GM21447 (cell line): ENCODE measurements at regions not wholly inside any gene's neighbourhood (a gene's known extent, or its start where the extent isn't known, plus 50 kb on each side); places are given as distances from the start of the nearest gene placed in this dataset.

Source experiments
- ATAC-seq: cut with Tn5 transposase; IDR thresholded peaks from one replicate; pipeline ENCODE4 v1.9.1; 2021; ENCODE audit not compliant: unreplicated experiment

DNA sequence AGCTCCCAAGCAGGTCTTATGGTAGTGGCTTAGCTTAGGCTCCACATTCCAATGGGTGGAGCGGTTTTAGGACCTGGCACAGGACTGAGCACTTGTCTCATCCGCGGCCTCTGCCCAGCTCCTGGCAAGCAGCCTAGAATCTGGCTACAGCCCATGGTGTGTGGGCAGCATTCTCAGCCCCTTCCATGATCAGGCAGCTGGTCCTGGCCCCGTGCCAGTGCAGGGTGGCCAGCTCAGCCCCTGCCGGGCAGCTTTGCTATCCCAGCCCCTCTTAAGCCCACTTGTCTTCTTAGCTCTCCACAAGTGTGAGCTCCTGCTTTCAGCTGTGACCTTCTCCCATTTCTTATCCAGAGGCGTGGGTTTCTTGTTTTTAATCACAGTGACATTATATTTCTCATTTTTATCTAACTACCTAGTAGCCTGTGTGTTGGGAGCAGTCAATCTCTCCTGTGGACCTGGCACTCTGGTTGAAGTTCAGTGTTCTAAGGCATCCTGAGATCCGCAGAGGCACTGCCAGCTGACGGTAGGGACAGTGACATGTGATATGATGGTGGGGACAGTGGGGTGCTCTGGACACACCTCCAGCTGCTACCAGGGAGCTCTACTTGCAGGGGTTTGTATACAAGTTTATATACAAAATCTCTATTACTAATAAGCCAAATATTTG is 84.5 kb upstream of the PRNP start:
- ATAC-seq, result no peak

DNA sequence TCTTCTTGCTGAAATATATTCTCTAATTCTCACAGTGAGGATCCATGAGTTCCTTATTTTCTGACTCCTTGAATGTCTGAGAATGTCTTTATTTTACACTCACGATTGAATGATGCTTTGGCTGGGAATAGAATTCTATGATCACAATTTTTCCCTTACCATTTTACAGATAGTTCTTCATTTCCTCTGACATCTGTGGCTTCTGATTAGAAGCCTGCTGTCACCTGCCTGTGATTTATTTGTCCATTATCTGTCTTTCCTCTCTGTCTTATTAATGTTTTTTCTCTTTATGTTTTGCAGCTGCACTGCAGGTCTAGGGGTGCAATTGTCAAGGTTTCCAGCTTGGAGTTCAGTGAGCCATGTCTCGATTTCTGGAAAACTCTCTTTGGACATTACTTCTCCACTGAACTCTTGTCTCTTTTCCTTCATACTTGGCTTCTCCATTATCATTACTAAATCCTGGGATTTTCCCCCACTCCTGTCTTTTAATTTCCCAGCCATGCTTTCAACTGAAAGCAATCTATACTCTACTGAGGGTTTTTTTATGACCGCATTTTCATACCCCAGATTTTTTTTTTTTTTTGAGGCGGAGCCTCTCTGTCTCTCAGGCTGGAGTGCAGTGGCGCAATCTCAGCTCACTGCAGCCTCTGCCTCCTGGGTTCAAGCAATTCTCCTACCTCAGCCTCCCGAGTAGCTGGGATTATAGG is 85.8 kb upstream of the PRNP start:
- no peak for ATAC-seq

DNA sequence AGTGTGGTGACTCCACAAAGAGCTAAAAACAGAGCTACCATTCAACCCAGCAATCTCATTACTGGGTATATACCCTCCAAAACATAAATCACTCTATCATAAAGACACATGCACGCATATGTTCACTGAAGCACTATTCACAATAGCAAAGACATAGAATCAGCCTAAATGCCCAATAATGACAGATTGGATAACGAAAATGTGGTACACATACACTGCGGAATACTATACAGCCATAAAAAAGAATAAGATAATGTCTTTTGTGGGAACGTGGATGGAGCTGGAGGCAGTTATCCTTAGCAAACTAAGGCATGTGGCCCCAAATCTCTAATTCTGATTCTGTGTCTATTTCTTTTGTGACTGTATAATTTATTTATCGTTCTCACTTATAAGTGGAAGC is 89.0 kb upstream of the PRNP start:
- no peak for ATAC-seq

DNA sequence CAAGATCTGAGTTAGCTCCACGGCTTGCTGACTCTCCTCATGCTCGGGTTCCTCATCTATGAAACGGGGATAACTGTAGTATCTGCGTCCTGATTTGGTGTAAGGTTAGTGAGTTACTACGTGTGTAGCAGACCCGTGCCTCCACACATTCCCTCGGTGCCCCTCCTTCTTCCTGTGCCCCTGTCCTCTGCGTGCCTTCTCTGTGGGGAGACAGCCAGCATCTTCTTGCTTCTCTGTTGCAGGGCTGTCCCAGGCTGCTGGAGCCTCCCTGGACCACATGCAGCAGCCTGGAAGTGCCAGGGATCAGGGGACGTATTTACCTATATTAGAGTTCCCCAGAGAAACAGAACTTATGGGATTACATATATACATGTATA is 93.1 kb upstream of the PRNP start:
- no peak for ATAC-seq

DNA sequence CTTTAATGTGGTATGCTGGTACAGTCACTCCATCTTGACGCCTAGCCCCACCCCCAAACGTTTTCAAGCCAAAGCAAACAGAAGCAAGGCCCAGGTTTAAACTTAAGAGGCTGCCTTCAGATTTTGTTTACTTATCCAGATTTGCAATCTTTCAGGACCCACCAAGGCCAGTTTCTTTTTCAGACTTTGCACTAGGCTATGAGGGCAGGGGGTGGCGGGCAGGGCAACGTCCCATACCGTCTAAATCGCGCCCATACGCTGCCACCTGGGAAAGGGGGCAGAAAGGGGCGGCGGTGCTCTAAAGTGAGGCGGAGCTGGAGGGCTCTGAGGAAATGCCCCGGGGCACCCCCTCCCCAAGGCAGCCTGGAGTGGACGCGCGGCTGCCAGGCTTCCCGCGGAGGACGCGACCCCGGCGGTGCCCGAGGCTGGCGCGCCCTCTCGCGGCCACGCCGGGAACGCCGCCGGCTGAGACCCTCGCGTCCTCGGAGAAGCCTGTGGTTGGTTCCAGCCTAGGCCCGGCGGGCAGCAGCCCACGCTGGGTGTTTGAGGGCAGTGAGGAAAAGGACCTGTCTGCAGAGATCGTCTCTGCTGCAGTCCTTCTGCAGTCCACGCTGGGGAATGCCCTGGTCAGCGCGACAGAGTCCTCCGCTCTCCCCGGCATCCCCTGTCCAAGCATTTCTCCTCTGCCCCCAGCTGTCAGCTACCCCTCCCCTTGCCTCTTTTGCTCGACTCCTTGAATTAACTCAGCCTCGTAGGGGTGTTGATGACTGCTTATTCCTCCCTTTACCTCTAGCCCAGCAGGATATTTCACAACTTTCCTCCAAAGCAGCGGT is 93.7 kb upstream of the PRNP start:
- ATAC-seq, result no peak

DNA sequence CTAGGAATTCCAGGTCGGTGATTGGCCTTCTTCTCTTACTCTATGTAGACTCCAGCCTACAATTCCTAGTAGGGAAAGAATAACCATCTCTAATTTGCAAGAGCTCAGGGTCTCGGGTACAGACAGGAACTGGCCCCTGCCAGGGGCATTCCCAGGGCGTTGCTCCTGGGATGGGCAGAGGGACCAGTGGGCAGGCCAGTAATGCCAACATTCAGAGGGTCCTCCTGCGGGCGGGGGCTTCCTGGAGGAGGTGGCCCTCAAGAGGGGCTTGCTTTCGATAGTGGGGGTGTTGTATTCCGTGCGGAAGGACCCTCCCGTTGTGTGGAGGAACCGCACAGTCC is 94.3 kb upstream of the PRNP start:
- ATAC-seq, result no peak

DNA sequence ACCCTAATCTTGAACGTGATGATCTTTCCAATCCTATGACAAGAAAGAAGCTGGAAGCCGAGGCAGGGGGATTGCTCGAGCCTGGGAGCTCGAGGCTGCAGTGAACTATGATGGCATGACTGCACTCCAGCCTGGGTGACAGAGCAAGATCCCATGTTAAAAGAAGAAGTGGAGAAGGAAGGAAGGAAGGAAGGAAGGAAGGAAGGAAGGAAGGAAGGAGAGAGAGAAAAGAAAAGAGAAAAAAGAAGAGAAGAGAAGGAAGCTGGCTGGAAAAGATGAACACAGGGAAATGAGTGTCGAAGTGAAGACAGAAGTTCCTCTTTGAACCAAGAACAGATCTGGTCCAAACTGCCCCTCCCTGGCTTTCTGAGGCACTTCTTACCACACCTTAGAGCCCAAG is 100.5 kb upstream of the PRNP start:
- no peak for ATAC-seq

DNA sequence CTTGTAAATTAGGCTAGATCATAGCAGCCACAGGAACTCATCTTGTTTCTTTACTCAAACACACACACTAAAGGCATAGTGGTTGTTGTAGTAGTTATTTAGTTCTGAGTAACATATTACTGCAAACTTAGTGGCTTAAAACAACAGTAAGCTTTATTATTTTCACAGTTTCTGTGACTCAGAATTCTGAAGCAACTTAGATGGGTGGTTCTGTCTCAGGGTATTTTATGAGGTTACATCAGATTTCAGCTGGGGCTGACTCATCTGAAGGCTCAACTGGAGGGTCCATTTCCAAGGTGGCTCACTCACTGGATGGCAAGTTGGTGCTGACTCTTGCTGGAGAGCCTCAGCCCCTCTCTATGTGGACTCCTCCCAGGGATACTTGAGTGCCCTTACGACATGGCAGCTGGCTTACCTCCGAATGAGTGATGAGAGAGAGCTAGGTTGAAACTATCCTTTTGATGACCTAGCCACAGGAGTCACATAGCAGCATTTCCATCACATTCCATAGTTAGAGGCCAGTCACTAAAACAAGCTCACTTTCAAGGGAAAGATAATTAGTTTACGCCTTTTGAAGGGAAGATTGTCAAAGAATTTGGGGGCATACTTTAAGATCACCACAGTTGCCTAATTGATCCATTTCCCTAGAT is 101.0 kb upstream of the PRNP start:
- no peak for ATAC-seq

DNA sequence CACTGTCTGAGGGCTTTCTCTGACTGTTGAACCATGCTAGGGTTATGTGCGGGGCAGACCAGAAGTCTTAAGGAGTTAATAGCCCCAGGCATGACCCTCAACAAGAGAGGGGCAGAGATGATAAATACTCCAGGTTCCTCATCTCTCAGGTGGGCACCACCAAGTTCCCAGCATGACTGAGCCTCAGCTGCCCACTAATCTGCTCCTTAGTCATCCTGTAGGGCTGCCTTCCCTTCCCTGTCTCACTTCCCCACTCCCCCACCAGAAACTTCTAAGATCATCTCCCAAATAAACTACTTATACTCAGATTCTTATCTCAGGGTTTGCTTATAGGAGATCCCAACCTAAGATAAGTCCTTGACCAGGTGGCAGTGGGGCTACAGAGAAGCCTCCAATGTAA is 101.7 kb upstream of the PRNP start:
- ATAC-seq, result no peak

DNA sequence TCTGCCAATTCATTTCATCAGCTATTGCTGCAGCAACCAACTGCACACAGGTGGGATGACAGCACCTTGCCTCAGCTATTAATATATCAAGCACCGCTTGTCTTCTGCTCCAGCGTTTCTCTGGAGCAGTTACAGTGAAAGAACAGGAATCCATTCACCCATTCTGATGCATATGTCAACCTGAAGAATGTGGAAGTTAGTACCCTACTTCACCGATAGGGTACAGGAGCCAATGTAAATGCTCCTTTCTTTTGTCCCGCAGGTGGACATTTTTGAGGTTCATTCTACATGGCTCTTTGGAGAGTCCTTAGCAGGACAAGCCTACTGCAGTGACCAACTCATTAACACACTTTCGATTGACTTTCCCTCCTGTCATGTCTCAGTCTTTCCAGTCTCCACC is 104.4 kb upstream of the PRNP start:
- ATAC-seq, result no peak

DNA sequence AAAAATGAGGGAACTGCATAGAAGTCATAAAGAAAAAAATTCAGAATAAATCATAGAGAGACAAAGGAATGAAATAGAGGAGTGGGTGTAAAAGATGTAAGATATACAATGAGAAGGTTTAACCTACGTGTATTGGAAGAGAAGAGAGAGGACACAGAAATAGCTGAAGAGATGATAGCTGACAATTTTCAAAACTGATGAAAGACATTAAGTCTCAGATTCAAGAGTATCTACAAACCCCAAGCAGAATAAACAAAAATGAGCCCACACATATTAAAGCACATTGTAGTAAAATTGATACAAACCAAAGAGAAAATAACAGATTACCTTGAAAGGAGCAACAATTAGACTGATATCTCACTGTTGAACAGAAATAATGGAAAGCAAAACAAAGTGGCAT is 107.9 kb upstream of the PRNP start:
- ATAC-seq, result no peak

DNA sequence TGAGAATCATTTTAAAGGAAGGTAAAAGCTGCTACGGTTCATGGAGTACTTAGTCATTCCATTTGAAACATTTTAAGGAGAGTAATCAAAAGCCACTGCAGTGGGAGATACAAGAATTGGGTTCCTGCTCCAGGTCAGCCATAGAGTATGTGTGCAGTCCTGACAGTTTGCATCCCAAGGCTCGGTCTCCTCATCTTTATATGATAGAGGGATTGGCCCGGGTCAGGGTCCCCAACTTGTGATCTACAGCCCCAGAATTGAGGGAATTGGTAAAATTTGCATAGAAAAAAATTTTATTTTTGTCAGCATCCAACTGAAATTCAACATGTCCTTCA is 111.9 kb upstream of the PRNP start:
- no peak for ATAC-seq

DNA sequence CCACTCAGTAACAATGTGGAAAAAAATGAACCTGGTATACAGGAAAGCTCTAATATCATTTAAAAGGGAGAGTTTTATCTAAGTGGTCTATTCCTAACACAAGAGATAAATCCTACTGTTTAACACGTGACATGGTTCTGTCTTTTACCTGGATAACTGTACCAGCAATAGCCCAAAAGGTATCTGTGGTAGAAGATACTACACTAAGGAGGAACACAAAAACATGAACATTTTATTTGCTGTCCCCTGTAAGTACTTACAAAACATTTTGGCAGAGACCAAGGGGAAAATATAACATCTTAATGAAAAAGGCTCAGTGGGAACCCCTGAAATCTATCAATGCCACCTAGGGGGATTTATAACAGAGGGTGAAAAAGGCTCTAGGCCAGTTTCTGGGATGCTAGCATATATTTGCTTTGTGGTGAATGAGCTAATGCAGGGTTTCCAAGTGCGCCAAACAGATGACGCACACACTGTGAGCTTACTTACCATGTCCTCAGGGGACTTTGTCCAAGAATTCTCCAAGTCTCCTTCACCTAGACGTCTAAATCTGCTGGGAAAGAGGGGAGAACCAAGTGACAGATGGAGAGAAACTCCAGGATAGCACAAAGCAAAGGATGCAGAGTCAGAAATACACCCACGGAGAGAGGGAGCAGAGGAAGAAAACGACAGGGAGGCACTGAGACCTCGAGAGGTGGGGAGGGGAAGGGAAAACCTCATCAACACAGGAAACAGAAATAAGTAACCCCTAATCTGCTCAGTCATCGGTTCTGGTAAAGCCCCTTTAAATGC is 112.5 kb upstream of the PRNP start:
- ATAC-seq, result no peak

DNA sequence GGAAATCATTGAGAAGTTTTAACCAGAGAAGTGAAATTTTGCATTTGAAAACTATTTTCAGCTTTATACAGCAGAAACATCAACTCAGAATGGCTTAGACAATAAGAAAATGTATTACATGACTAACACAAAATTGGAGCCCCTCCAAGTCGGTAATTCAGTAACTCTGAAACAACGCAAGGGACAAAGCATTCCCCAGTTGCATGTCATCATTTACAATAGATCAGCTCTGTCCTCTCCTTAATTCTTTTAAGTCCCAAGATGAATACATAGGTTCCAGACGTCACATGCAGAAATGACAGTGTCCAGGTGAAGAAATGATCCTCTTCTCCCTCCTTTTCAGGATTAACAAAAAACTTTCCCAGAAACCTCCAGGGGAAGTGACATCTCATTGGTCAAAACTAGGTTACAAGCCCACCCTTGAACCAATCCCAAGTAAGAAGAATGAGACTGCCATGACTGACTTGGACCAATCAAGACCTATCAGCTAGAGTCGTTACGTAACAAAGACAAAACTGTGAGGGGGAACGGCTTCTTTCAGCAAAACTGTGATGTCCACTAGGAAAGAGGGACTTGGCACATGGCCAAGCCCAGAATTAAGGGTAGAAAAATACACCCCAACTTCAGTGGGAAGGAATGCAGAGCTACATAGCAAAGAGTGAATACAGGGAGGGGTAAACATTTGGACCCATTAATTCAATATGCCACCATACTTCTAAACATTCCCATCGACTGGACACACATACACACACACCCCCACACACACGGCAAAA is 114.3 kb upstream of the PRNP start:
- ATAC-seq, result no peak

DNA sequence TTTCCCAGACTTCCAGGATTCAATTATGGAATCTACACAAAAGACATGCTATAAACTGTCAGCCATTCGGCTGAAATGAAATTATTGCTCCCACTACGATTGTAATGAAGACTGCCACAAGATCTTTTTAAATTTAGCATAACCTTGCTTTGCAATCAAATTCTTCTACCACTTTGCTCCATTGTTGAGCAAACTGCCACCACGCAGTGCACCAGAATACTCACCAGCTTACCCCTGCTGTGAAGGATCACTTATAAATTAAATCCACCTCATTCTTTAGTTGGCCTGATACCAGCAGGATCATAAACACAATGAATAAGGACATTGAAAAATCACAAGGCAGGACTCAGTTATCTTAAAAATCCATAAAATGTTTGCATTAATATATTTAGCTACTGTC is 116.4 kb upstream of the PRNP start:
- ATAC-seq, result no peak

DNA sequence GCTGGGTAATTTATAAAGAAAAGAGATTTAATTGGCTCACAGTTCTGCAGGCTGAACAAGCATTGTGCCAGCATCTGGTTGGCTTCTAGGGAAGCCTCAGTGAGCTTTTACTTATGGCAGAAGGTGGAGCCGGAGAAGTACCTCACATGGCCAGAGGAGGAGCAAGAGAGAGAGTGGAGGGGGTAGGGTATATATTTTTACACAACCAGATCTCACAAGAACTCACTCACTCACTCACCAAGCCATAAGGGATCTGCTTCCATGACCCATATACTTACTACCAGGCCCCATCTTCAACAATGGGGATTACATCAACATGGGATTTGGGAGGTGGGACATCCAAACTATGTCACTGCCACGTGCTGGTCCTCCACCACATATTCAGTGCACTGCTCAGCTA is 117.2 kb upstream of the PRNP start:
- no peak for ATAC-seq

DNA sequence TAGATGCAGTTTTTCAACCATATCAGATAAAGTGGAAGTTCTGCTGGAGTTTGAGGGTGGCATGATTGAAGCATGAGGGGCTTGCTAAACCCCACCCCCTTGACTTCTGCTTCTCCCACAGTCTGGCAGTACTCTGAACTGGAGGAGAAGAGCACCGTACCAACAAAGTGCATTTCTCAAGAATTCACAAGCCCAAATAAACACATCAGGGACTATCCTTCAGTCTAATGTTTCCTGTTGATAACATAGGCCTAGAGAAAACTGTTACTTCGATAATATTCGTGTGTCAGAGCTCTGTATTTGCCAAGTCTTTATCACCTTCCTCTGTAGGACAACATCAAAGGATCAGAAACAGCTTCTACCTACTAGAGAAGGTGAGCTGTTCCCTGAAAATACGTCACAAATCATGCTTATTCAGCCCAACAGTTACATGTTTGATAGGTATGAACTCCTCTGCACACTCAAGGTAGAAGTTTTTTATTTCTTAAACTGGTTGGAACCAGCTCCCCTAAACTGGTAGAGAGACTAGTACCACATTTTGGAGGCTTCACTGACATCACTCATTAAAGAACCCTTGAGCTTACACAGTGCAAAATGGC is 117.8 kb upstream of the PRNP start:
- no peak for ATAC-seq

DNA sequence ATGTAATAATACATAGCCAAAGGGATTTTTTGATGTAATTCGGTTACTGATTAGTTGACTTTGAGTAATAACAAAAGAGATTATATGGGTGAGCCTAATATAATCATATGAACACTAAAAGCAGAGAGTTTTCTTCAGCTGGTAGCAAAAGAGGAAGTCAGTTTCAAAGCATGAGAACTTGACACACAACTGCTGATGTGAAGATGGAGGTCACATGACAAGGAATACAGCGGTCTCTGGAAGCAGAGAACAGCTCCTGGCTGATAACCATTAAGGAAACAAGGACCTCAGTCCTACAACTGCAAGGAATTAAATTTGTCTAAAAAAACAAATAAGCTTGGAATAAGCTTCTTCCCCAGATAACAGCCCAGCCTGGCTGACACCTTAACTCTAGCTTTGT is 119.1 kb upstream of the PRNP start:
- no peak for ATAC-seq

DNA sequence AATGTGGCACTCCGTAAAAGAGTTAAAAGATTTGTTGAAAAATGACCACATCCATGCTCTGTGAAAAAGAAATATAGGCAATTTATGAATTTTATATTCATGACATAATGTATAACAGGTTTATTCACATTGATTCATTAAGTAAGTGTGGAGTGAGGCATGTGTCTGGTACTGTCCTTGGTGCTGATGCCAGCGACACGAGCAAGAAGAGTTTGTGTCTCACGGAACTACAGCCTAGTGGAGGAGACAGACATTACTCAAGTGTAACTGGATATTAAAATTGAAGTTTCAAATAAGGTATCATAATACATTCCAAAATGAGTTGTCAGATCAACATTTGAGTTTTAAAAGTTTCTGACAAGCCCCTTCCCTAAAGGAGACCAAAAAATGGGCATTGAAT is 122.7 kb upstream of the PRNP start:
- ATAC-seq, result no peak

DNA sequence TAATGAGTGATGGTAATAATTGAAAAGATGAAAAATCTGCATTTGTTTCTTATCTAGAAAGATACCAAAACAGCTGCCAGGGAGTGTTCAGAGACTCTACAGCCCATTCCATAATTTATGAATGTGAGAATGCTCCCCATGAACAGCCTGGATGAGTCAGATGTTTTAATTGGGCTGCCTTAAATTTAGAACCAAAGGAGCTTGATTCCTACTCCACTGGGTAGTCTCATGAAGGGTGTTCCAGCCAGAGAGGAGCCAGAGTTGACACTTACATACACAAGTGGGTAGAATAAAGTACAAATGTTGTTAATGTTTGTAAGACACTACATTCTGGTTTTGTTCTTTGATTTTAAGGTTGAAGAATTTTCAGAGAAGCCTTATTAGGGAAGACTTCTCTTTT is 123.2 kb upstream of the PRNP start:
- no peak for ATAC-seq
